Memory B cell (primary cell): ENCODE measurements at regions not wholly inside any gene's neighbourhood (a gene's known extent, or its start where the extent isn't known, plus 50 kb on each side); places are given as distances from the start of the nearest gene placed in this dataset.

Experiments
- ATAC-seq: fragments of 150-1000 bp; cut with Tn5 transposase; 2 replicates; pipeline ENCODE4 v1.10.0; 2021; ENCODE audit warnings: low read depth, mild to moderate bottlenecking, moderate library complexity
- DNase-seq, 2 donors: peaks; one replicate each; pipeline ENCODE4 v3.0.0; 2022; ENCODE audit warnings: low spot score in 2 of 2
- H3K27ac Mint-ChIP-seq: one replicate; pipeline ENCODE4 v1.8.0; 2022; ENCODE audit warnings: mild to moderate bottlenecking, moderate library complexity, mixed read lengths
- H3K27me3 Mint-ChIP-seq: one replicate; pipeline ENCODE4 v1.8.0; 2022; ENCODE audit warnings: mixed read lengths
- H3K36me3 Mint-ChIP-seq: one replicate; pipeline ENCODE4 v1.8.0; 2022; ENCODE audit warnings: mild to moderate bottlenecking, mixed read lengths
- H3K4me1 Mint-ChIP-seq: one replicate; pipeline ENCODE4 v1.8.0; 2022; ENCODE audit warnings: mixed read lengths
- H3K4me3 Mint-ChIP-seq: one replicate; pipeline ENCODE4 v1.8.0; 2022; ENCODE audit warnings: mild to moderate bottlenecking, moderate library complexity, mixed read lengths
- H3K9me3 Mint-ChIP-seq: one replicate; pipeline ENCODE4 v1.8.0; 2022; ENCODE audit warnings: mixed read lengths

DNA sequence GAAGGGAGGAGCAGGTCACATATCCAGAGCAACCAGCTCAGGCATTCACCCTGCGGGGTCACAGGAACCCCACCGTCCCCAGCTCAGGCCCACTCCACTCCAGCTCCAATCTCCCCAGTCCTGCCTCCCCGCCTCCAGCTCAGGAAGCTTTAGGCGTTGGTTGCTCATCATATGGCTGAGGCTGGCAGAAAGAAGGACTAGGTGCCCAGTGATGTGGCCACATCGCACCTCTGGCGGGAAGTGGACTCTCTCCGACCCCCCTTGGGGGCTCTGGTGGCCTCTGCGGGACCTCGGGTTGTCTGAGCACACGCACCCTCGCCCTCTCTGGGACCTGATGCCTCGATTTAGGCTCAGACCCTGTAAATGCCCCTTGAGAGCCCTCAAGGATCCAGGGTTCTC is 187.7 kb downstream of the ZFP36L2 start:
- H3K27ac Mint-ChIP-seq, result no peak overlapping the region
- ATAC-seq (no peak), DNase-seq (no peak)
- H3K9me3 Mint-ChIP-seq, result no peaks in the 10 kb centered on the region
- no peak overlapping the region for H3K4me3 Mint-ChIP-seq
- H3K27me3 Mint-ChIP-seq, result peaks cover 2% of the 10 kb centered on the region
- no peaks in the 10 kb centered on the region for H3K4me1 Mint-ChIP-seq
- no peaks in the 10 kb centered on the region for H3K36me3 Mint-ChIP-seq

DNA sequence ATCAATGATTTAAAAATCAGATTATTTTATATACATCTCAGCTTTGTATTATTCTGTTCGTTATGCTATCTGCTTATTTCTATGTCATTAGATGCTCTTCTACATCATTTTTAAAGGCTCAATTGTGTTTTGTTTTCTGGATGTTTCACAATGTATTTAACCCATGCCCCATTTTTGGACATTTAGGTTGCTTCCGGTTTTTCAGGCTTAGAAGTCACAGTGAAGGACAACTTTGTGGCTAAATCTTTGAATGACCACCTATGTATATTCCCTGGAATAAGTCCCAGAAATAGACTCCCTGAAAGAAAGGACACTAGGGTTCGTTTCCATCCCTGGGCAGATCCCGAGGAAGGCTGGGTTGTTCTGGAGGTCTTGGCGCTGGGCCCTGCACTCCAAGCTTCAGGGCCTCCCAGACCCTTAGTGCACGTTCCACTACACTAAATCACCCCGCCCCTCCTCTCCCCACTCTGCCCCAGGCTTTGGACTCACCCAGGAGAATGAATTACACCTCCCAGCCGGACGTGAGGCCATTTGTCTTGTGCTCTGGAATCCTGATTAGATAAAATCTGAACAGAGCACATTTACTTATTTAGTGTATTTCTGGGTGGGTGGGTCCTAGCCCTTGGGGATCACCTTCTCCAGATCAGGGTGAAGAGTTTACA is 188.2 kb downstream of the ZFP36L2 start:
- H3K4me3 Mint-ChIP-seq, result no peak overlapping the region
- H3K36me3 Mint-ChIP-seq, result no peaks in the 10 kb centered on the region
- ATAC-seq (no peak), DNase-seq (no peak)
- H3K9me3 Mint-ChIP-seq, result no peaks in the 10 kb centered on the region
- H3K27me3 Mint-ChIP-seq, result peaks cover 4% of the 10 kb centered on the region
- no peaks in the 10 kb centered on the region for H3K4me1 Mint-ChIP-seq
- H3K27ac Mint-ChIP-seq, result no peak overlapping the region

DNA sequence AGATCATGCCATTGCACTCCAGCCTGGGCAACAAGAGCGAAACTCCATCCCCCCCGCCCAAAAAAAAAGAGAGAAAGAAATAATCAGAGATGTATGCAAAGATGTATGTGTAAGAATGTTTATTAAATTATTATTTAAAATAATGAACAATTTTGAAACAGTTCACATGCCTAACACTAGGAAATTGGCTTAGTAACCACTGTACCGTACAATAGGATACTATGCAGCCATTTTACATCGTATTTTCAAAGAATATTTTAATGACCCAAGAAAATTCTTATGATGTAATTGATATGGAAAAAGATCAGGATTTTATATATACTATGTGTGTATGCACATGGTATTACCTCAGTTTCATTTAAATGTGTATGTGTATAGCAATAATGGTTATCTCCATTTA is 190.5 kb downstream of the ZFP36L2 start:
- DNase-seq (no peak), ATAC-seq (no peak)
- H3K9me3 Mint-ChIP-seq, result no peaks in the 10 kb centered on the region
- H3K27ac Mint-ChIP-seq, result no peak overlapping the region
- peaks cover 4% of the 10 kb centered on the region for H3K27me3 Mint-ChIP-seq
- H3K4me3 Mint-ChIP-seq, result no peak overlapping the region
- H3K4me1 Mint-ChIP-seq, result no peaks in the 10 kb centered on the region
- H3K36me3 Mint-ChIP-seq, result no peaks in the 10 kb centered on the region

DNA sequence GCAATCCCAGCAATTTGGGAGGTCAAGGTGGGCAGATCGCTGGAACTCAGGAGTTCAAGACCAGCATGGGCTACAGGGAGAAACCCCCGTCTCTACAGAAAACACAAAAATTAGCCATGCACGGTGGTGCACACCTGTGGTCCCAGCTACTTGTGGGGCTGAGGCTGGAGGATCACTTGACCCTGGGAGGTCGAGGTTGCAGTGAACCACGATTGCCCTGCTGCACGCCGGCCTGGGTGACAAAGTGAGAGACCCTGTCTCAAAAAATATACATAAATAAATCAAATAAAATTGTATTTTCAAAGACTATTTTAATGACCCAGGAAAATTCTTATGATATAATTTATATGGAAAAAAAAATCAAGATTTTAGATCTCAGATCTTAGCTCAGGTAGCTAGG is 191.5 kb downstream of the ZFP36L2 start:
- H3K27ac Mint-ChIP-seq, result no peak overlapping the region
- H3K9me3 Mint-ChIP-seq, result no peaks in the 10 kb centered on the region

DNA sequence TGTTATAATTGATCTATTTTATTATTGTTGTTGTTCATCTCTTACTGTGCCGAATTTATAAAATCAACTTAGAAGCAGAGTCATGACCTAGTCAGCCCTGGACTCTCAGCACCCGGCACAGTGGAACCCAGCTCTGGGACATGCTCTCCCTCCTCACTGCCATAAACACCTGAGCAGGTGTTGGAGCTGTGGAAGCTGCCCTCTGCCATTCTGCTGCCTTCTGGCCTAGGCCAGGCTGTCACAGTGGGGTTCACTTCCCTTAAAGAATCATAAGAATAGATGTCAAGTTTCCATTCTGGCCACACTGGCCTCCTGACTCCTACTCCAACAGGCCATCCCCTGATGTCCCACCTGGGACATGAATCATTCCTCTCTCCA is 192.2 kb downstream of the ZFP36L2 start:
- ATAC-seq, result no peak
- Mint-ChIP-seq H3K9me3 (no peaks in the 10 kb centered on the region), H3K27ac (no peak overlapping the region)

More for the DNA sequence above, 191.5 kb downstream of the ZFP36L2 start:
- ATAC-seq, result no peak
- no peak overlapping the region for H3K4me3 Mint-ChIP-seq
- peaks cover 4% of the 10 kb centered on the region for H3K27me3 Mint-ChIP-seq
- no peaks in the 10 kb centered on the region for H3K4me1 Mint-ChIP-seq
- H3K36me3 Mint-ChIP-seq, result no peaks in the 10 kb centered on the region
- no peak for DNase-seq

GRCh38 chr2:43033466-43034241 is 192.8 kb downstream of the ZFP36L2 start:
- DNase-seq, result no peak
- Mint-ChIP-seq H3K9me3 (no peaks in the 10 kb centered on the region), H3K4me3 (no peak overlapping the region), H3K36me3 (no peaks in the 10 kb centered on the region), H3K27ac (no peak overlapping the region), H3K4me1 (no peaks in the 10 kb centered on the region), H3K27me3 (peaks cover 5% of the 10 kb centered on the region)
- no peak for ATAC-seq

More for the DNA sequence above, 192.2 kb downstream of the ZFP36L2 start:
- Mint-ChIP-seq H3K36me3 (no peaks in the 10 kb centered on the region), H3K27me3 (peaks cover 5% of the 10 kb centered on the region), H3K4me3 (no peak overlapping the region), H3K4me1 (no peaks in the 10 kb centered on the region)
- no peak for DNase-seq

DNA sequence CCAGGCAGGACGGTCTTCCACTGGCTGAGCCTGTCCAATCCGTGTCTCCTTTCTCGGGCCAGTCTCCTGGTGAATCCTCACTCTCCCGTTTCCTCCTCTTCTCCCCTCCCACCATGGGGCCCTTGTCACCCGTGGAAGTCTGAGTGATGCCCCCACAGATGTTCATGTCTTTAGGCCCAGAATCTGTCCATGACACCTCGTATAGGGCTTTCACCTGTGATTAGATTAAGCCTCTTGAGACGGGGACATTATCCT is 193.5 kb downstream of the ZFP36L2 start:
- ATAC-seq, result no peak
- H3K27ac Mint-ChIP-seq, result no peak overlapping the region
- H3K4me3 Mint-ChIP-seq, result no peak overlapping the region

GRCh38 chr2:43032213-43033015 is 194.0 kb downstream of the ZFP36L2 start:
- Mint-ChIP-seq H3K27ac (no peak overlapping the region), H3K4me3 (no peak overlapping the region)

More for the DNA sequence above, 193.5 kb downstream of the ZFP36L2 start:
- H3K27me3 Mint-ChIP-seq, result peaks cover 5% of the 10 kb centered on the region
- H3K9me3 Mint-ChIP-seq, result no peaks in the 10 kb centered on the region
- H3K36me3 Mint-ChIP-seq, result no peaks in the 10 kb centered on the region
- DNase-seq, result no peak
- no peaks in the 10 kb centered on the region for H3K4me1 Mint-ChIP-seq

GRCh38 chr2:43031471-43032212 is 194.8 kb downstream of the ZFP36L2 start:
- no peak for DNase-seq
- Mint-ChIP-seq H3K4me3 (no peak overlapping the region), H3K27me3 (peaks cover 5% of the 10 kb centered on the region), H3K4me1 (no peaks in the 10 kb centered on the region), H3K27ac (no peak overlapping the region), H3K9me3 (no peaks in the 10 kb centered on the region), H3K36me3 (no peaks in the 10 kb centered on the region)
- ATAC-seq, result no peak

More at GRCh38 chr2:43032213-43033015, 194.0 kb downstream of the ZFP36L2 start:
- H3K4me1 Mint-ChIP-seq, result no peaks in the 10 kb centered on the region
- peaks cover 5% of the 10 kb centered on the region for H3K27me3 Mint-ChIP-seq
- no peak for DNase-seq
- H3K36me3 Mint-ChIP-seq, result no peaks in the 10 kb centered on the region
- ATAC-seq, result no peak
- no peaks in the 10 kb centered on the region for H3K9me3 Mint-ChIP-seq

DNA sequence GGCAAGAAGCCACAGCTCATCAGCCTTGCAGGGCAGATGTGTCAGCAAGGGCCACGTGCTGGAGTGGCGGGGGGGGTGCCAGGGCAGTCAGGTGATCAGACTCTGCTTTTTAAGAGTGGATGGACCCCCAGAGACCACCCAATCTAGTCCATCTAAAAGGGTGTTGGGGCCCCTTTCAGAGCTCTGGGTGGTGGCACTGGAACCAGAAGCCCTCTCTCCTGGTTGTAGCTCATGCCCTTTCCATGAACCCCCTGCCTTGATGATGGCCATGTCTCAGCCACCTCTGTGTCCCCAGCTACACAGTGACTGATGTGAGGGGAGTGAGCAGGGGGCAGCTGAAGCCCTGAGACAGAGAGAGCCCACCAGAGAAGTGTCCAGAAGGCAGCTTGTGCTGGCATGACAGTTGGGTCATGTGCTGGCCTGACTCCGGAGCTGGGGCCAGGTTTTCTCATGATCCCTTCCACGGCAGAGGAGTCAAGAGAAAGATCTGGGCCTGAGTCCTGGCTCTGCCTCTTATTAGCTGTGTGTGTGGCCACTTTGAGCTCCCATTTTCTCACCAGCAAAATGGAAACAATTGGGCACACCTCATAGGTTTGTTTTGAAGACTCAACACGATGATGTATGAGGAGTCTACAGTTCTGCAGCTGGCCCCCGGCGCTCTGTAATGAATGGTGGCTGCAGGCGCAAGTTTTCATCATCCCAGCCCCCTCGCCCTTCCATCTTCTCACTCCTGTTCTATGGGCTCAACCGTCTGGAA is 195.7 kb downstream of the ZFP36L2 start:
- Mint-ChIP-seq H3K4me1 (peaks cover 2% of the 10 kb centered on the region), H3K9me3 (no peaks in the 10 kb centered on the region), H3K27me3 (peaks cover 5% of the 10 kb centered on the region), H3K27ac (no peak overlapping the region), H3K4me3 (no peak overlapping the region), H3K36me3 (no peaks in the 10 kb centered on the region)
- DNase-seq (no peak), ATAC-seq (no peak)

DNA sequence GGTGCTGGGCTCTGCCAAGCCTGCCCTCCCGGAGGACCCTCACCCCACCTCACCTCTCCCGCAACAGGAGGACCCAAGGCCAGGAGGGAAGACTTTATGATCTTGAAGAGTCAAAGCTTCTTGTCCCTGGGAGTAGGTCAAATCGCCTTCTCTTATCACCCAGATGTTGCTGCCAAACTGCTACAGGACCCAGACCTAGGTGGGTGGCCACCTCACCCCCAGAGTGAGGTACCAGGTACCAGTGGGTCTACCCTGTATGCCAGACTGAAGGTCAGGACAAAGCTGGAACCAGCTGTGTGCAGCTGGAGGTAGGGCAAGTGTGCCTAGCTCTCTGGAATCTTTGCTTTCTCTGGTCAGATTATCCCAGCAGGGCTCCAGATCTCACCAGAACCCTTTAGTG is 197.2 kb downstream of the ZFP36L2 start:
- DNase-seq (no peak), ATAC-seq (no peak)
- Mint-ChIP-seq H3K4me1 (peaks cover 10% of the 10 kb centered on the region), H3K36me3 (no peaks in the 10 kb centered on the region), H3K4me3 (no peak overlapping the region), H3K27me3 (peaks cover 5% of the 10 kb centered on the region), H3K9me3 (no peaks in the 10 kb centered on the region), H3K27ac (no peak overlapping the region)

GRCh38 chr2:43028188-43028587 is 198.2 kb downstream of the ZFP36L2 start:
- Mint-ChIP-seq H3K4me1 (peaks cover 10% of the 10 kb centered on the region), H3K9me3 (no peaks in the 10 kb centered on the region), H3K27me3 (peaks cover 1% of the 10 kb centered on the region), H3K27ac (no peak overlapping the region), H3K4me3 (no peak overlapping the region), H3K36me3 (no peaks in the 10 kb centered on the region)
- no peak for DNase-seq
- no peak for ATAC-seq

- H3K4me3 Mint-ChIP-seq, result no peak overlapping the region
- H3K27ac Mint-ChIP-seq, result no peak overlapping the region
- ATAC-seq, result no peak
Measured at GRCh38 chr2:43027097-43027873, 199.1 kb downstream of the ZFP36L2 start.

More at GRCh38 chr2:43027097-43027873, 199.1 kb downstream of the ZFP36L2 start:
- Mint-ChIP-seq H3K4me1 (peaks cover 10% of the 10 kb centered on the region), H3K36me3 (peaks cover 3% of the 10 kb centered on the region), H3K9me3 (peaks cover 3% of the 10 kb centered on the region), H3K27me3 (peaks cover 1% of the 10 kb centered on the region)
- DNase-seq, result no peak
